ENCODE measurements at regions not wholly inside any gene's neighbourhood (a gene's known extent, or its start where the extent isn't known, plus 50 kb on each side); places are given as distances from the start of the nearest gene placed in this dataset.

- FAIRE-seq: no peak
These were observed 151.9 kb downstream of the MACROH2A1 start for GRCh38 chr5:135246923-135247795.

GRCh38 chr5:135246605-135246922 is 152.5 kb downstream of the MACROH2A1 start:
- no peak for FAIRE-seq

GRCh38 chr5:135245521-135246499 is 153.2 kb downstream of the MACROH2A1 start:
- no peak for FAIRE-seq

- FAIRE-seq: no peak
These were observed 154.4 kb downstream of the MACROH2A1 start for GRCh38 chr5:135244620-135245021.

- no peak for FAIRE-seq
These were observed 155.3 kb downstream of the MACROH2A1 start for GRCh38 chr5:135243556-135244285.

- FAIRE-seq: no peak
These were observed 156.0 kb downstream of the MACROH2A1 start for GRCh38 chr5:135242866-135243555.

GRCh38 chr5:135242021-135242865 is 156.8 kb downstream of the MACROH2A1 start:
- no peak for FAIRE-seq

- no peak for FAIRE-seq
These were observed 157.5 kb downstream of the MACROH2A1 start for GRCh38 chr5:135241536-135241935.

- FAIRE-seq: no peak
These were observed 158.2 kb downstream of the MACROH2A1 start for GRCh38 chr5:135240781-135241360.

GRCh38 chr5:135240283-135240633 is 158.8 kb downstream of the MACROH2A1 start:
- FAIRE-seq: no peak

GRCh38 chr5:135239453-135240282 is 159.4 kb downstream of the MACROH2A1 start:
- no peak for FAIRE-seq

- FAIRE-seq: no peak
These were observed 160.2 kb downstream of the MACROH2A1 start for GRCh38 chr5:135238622-135239452.

GRCh38 chr5:135237748-135238103 is 161.3 kb downstream of the MACROH2A1 start:
- FAIRE-seq: no peak

GRCh38 chr5:135236908-135237747 is 161.9 kb downstream of the MACROH2A1 start:
- no peak for FAIRE-seq

- FAIRE-seq: no peak
These were observed 162.7 kb downstream of the MACROH2A1 start for GRCh38 chr5:135236228-135236907.

- no peak for FAIRE-seq
These were observed 163.3 kb downstream of the MACROH2A1 start for GRCh38 chr5:135235551-135236227.
